Peyer's patch (tissue), 4 donors: ENCODE measurements at regions not wholly inside any gene's neighbourhood (a gene's known extent, or its start where the extent isn't known, plus 50 kb on each side); places are given as distances from the start of the nearest gene placed in this dataset.

Experiments used
- DNase-seq, 3 donors: peaks; one replicate each; pipeline ENCODE4 v3.0.0-alpha.2; 2017 to 2019
- H3K27ac ChIP-seq, 4 donors: fragments of 200-600 bp; sonication (generic); one replicate each; pipeline ENCODE4 v1.5.1; 2016 to 2019
- H3K27me3 ChIP-seq, 2 donors: fragments of 200-600 bp; sonication (generic); one replicate each; pipeline ENCODE4 v1.5.1; 2019
- H3K36me3 ChIP-seq, 3 donors: fragments of 200-600 bp; sonication (generic); one replicate each; pipeline ENCODE4 v1.5.1; 2016 to 2019
- H3K4me1 ChIP-seq, 4 donors: fragments of 200-600 bp; sonication (generic); one replicate each; pipeline ENCODE4 v1.5.1; 2016 to 2019
- H3K4me3 ChIP-seq, 4 donors: fragments of 200-600 bp; sonication (generic); 1 replicate in 3 of 4; 2 replicates in 1 of 4; pipeline ENCODE4 v1.5.1; 2016 to 2019; ENCODE audit warnings: mild to moderate bottlenecking in 1 of 4
- H3K9me3 ChIP-seq, 4 donors: fragments of 200-600 bp; sonication (generic); one replicate each; pipeline ENCODE4 v1.5.1; 2016 to 2019; ENCODE audit warnings: mild to moderate bottlenecking in 1 of 4
- POLR2A ChIP-seq, 2 donors: fragments of 450-650 bp; IDR thresholded peaks; one replicate each; pipeline ENCODE4 v1.5.1; 2017; ENCODE audit warnings: antibody characterized with exemption in 2 of 2, mild to moderate bottlenecking in 2 of 2, moderate library complexity in 2 of 2
- TF ChIP-seq, protein P1 (sequence below), 6 experiments: fragments of 450-650 bp in 4 of 6; fragments of 200-600 bp in 2 of 6; sonication (generic) in 1 of 6; IDR thresholded peaks; one replicate each; pipeline ENCODE4 v1.5.1; 2017 to 2019; ENCODE audit warnings: antibody characterized with exemption in 6 of 6, mild to moderate bottlenecking in 3 of 6, moderate library complexity in 1 of 6

DNA sequence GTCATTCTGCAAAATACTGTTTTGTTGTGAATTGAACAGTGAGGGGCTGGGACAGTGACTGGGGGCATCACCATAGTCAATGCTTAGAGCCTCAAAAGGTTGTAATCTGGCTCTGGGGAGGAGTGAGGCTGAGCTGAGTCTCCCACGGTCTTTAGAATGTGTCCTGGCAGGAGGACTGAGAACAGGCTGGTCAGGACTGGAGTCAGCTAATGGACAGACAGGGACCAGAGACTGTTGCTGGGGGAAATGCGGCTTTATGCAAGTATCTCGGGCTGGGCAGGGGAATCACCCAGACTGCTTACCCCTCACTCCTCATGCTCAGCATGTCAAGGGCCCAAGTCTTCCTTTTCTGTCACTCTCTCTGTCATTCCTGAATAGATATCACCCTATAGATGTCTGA is 346.5 kb downstream of the TYW1 start:
- no peaks in the 10 kb centered on the region for H3K27me3 ChIP-seq
- no peak for DNase-seq
- no peaks in the 10 kb centered on the region for H3K4me1 ChIP-seq
- peaks cover 0 to 11% (median 0%) of the 10 kb centered on the region in 3 donors for H3K36me3 ChIP-seq
- H3K27ac ChIP-seq: no peak overlapping the region
- no peak overlapping the region for H3K4me3 ChIP-seq
- TF ChIP-seq, protein P1, sequence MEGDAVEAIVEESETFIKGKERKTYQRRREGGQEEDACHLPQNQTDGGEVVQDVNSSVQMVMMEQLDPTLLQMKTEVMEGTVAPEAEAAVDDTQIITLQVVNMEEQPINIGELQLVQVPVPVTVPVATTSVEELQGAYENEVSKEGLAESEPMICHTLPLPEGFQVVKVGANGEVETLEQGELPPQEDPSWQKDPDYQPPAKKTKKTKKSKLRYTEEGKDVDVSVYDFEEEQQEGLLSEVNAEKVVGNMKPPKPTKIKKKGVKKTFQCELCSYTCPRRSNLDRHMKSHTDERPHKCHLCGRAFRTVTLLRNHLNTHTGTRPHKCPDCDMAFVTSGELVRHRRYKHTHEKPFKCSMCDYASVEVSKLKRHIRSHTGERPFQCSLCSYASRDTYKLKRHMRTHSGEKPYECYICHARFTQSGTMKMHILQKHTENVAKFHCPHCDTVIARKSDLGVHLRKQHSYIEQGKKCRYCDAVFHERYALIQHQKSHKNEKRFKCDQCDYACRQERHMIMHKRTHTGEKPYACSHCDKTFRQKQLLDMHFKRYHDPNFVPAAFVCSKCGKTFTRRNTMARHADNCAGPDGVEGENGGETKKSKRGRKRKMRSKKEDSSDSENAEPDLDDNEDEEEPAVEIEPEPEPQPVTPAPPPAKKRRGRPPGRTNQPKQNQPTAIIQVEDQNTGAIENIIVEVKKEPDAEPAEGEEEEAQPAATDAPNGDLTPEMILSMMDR (IDR thresholded peaks at IDR 0.05): no peak
- TF ChIP-seq POLR2A (IDR thresholded peaks at IDR 0.05): no peak
- H3K9me3 ChIP-seq: no peaks in the 10 kb centered on the region

DNA sequence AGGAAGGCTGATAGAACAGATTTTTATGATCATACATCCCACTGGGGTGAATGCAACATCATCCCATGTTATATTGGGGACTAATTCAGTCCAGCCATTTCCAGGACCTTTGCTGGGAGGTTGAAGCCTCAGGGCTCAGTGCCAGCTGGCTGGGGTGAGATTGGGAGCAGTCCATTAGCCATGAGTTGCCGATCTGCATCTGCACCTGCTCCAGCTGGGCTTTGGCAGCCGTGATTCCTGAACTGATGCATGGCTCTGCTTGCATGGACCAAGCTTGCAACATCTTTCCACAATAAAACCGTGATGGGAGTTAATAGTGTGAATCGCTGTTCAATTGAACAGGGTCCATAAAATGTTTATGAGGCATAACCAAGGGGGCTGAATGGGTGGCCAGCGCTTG is 346.9 kb downstream of the TYW1 start:
- no peak for DNase-seq
- TF ChIP-seq, protein P1 (IDR thresholded peaks at IDR 0.05): no peak
- no peak for TF ChIP-seq POLR2A (IDR thresholded peaks at IDR 0.05)
- Histone ChIP-seq H3K4me3 (no peak overlapping the region), H3K27me3 (no peaks in the 10 kb centered on the region), H3K9me3 (no peaks in the 10 kb centered on the region), H3K36me3 (peaks cover 0 to 11% (median 0%) of the 10 kb centered on the region in 3 donors), H3K4me1 (no peaks in the 10 kb centered on the region), H3K27ac (no peak overlapping the region)

DNA sequence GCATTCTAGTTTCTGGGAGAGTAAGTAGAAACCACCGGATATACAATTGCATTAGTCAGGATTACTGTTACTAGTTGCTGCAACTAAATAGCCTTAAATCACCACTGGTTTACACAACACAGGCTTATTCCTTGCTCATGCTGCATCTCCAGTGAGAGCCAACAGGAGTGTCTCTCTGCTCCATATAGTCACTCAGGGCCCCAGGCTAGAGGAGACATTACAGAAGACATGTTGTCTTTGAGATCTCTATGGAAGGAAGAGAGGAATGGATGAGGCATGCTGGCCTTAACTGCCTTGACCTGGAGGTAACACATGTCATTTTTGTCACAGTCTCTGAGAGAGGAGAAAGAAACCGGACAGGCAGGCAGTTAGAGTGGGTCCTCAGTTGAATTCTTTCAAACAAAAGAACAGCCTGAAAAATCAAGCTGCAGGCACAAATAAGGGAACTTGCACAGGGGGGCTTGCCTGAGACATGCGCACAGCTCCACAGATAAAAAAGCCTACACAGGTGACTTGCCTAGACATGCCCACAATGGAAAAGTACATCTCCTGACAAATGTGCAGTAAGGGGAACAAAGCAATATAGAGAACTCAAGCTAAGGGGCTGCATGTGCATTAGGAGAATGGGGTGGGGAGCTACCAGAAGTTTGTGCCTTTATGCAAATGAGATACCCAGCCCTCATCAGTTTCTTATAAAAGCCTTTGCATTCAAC is 348.0 kb downstream of the TYW1 start:
- peaks cover 0 to 8% (median 0%) of the 10 kb centered on the region in 3 donors for H3K36me3 ChIP-seq

DNA sequence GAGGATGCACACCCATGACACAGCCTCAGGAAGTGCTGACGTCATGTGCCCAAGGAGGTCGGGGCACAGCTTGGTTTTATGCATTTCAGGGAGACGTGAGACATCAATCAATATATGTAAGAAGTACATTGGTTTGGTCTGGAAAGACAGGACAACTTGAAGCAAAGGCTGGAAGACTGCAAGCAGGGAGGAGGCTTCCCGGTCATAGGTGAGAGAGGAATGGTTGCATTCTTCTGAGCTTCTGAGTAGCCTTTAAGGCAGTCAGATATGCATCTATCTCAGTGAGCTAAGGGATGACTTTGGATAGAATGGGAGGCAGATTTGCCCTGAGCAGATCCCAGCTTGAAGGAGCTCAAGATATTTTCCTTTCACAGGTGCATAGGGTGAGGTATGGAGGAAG is 349.5 kb downstream of the TYW1 start:
- H3K4me1 ChIP-seq: no peaks in the 10 kb centered on the region
- DNase-seq: no peak
- H3K27ac ChIP-seq: no peak overlapping the region
- TF ChIP-seq, protein P1 (IDR thresholded peaks at IDR 0.05): no peak
- no peak for TF ChIP-seq POLR2A (IDR thresholded peaks at IDR 0.05)
- H3K36me3 ChIP-seq: peaks cover 0 to 3% (median 0%) of the 10 kb centered on the region in 3 donors
- no peaks in the 10 kb centered on the region for H3K9me3 ChIP-seq
- H3K4me3 ChIP-seq: no peak overlapping the region
- H3K27me3 ChIP-seq: no peaks in the 10 kb centered on the region

More for the DNA sequence above, 348.0 kb downstream of the TYW1 start:
- H3K4me3 ChIP-seq: no peak overlapping the region
- TF ChIP-seq, protein P1 (IDR thresholded peaks at IDR 0.05): no peak
- no peak for TF ChIP-seq POLR2A (IDR thresholded peaks at IDR 0.05)
- H3K4me1 ChIP-seq: no peaks in the 10 kb centered on the region
- no peaks in the 10 kb centered on the region for H3K9me3 ChIP-seq
- DNase-seq: no peak
- no peak overlapping the region for H3K27ac ChIP-seq
- no peaks in the 10 kb centered on the region for H3K27me3 ChIP-seq

DNA sequence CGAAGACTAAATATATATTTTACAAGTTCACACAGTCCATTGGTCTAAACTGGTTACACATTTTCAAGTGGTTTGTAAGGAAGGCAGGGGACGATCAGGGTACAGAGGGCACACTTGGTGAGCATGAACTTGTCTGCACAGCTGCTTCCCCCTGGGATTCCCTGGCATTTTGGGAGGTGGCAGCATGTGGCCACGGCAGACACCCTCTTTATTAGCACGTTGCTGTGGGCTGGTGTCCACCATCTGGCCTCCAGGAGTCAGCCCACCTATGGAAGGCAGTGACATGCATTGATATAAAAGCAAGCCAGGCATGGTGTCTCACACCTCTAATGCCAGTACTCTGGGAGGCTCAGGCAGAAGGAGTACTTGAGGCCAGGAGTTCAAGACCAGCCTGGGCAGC is 350.2 kb downstream of the TYW1 start:
- DNase-seq: peak in 1 of 3 donors; percentile 24
- Histone ChIP-seq H3K36me3 (no peaks in the 10 kb centered on the region), H3K27ac (no peak overlapping the region), H3K27me3 (no peaks in the 10 kb centered on the region), H3K9me3 (no peaks in the 10 kb centered on the region), H3K4me1 (no peaks in the 10 kb centered on the region), H3K4me3 (no peak overlapping the region)
- TF ChIP-seq POLR2A (IDR thresholded peaks at IDR 0.05): no peak
- TF ChIP-seq, protein P1 (IDR thresholded peaks at IDR 0.05): no peak
